ENCODE measurements at regions not wholly inside any gene's neighbourhood (a gene's known extent, or its start where the extent isn't known, plus 50 kb on each side); places are given as distances from the start of the nearest gene placed in this dataset.

DNA sequence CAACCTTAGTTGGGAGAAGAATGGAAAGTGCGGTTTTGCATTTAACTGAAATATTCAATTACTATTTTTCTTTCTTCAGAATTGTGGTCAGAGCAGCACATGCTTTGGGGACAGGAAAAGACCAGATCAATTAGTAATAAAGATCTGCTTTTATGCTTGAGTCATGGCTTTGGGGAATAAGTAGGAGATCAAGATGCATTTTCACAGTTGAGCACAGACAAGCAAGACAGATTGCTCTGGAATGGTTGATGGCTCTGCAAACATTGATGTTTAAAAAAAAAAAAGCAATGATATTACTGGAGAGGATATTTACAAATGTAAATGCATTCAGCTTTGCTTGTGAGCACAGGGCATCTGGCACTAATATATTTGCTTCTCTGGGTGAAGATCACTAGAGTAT, 224.4 kb upstream of the SASH1 start:
- TF ChIP-seq CTCF (IDR thresholded peaks at IDR 0.05; ENCODE audit: control extremely low read depth in 1 of 3, insufficient read depth in 1 of 3, low read depth in 1 of 3, low read length in 3 of 3) = no peak
- no peak for TF ChIP-seq CEBPB (IDR thresholded peaks at IDR 0.05; ENCODE audit: low read depth, low read length)
- no peak for TF ChIP-seq POLR2A (IDR thresholded peaks at IDR 0.05; ENCODE audit: control extremely low read depth in 1 of 2, low read depth in 2 of 2, low read length in 2 of 2)
- no peak for TF ChIP-seq GABPA (IDR thresholded peaks at IDR 0.05; ENCODE audit: borderline replicate concordance, insufficient read depth, low read length)
- TF ChIP-seq, protein P1, sequence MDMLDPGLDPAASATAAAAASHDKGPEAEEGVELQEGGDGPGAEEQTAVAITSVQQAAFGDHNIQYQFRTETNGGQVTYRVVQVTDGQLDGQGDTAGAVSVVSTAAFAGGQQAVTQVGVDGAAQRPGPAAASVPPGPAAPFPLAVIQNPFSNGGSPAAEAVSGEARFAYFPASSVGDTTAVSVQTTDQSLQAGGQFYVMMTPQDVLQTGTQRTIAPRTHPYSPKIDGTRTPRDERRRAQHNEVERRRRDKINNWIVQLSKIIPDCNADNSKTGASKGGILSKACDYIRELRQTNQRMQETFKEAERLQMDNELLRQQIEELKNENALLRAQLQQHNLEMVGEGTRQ (IDR thresholded peaks at IDR 0.05; ENCODE audit: low read length) = no peak
- TF ChIP-seq PHF8 (conservative IDR thresholded peaks at IDR 0.05; ENCODE audit: low read depth, low read length) = no peak
- TF ChIP-seq EZH2 (IDR thresholded peaks at IDR 0.05; ENCODE audit: low read depth, low read length, severe bottlenecking) = no peak

Data from H1 (cell line).